Aorta (tissue), 5 donors: ENCODE measurements at regions not wholly inside any gene's neighbourhood (a gene's known extent, or its start where the extent isn't known, plus 50 kb on each side); places are given as distances from the start of the nearest gene placed in this dataset.
"Not testable (repeated sequence)": the region's sequence is repeated elsewhere in the genome, so short reads cannot be mapped to it uniquely, and the experiment has no call there.

ENCODE experiments used
- ATAC-seq: fragments of 200-7000 bp; cut with Tn5 transposase; one replicate; pipeline ENCODE4 v1.9.1; 2022; ENCODE audit warnings: moderate library complexity; ENCODE audit not compliant: low FRiP score
- DNase-seq, 2 donors: peaks; one replicate each; pipeline ENCODE4 v3.0.0-alpha.2; 2020
- H3K27ac ChIP-seq, 2 donors: one replicate each; pipeline ENCODE4 v1.5.1; 2013; ENCODE audit warnings: low read length in 2 of 2, mild to moderate bottlenecking in 2 of 2, moderate library complexity in 2 of 2, control low read depth in 1 of 2, inconsistent platforms in 1 of 2, low read depth in 1 of 2
- H3K27me3 ChIP-seq, 2 donors: one replicate each; pipeline ENCODE4 v1.6.1; 2013; ENCODE audit warnings: control low read depth in 1 of 2, low read length in 1 of 2, mild to moderate bottlenecking in 1 of 2, moderate library complexity in 1 of 2; ENCODE audit not compliant: insufficient read depth in 2 of 2, control insufficient read depth in 1 of 2
- H3K36me3 ChIP-seq, 2 donors: one replicate each; pipeline ENCODE4 v1.6.1; 2013; ENCODE audit warnings: control low read depth in 1 of 2, low read length in 1 of 2, mild to moderate bottlenecking in 1 of 2; ENCODE audit not compliant: insufficient read depth in 2 of 2, control insufficient read depth in 1 of 2
- H3K4me1 ChIP-seq, 2 donors: one replicate each; pipeline ENCODE4 v1.6.1; 2013; ENCODE audit warnings: low read length in 2 of 2, control low read depth in 1 of 2, mild to moderate bottlenecking in 1 of 2, moderate library complexity in 1 of 2; ENCODE audit not compliant: insufficient read depth in 2 of 2, control insufficient read depth in 1 of 2
- H3K4me3 ChIP-seq, 2 donors: one replicate each; pipeline ENCODE4 v1.5.1; 2013; ENCODE audit warnings: low read length in 2 of 2, control low read depth in 1 of 2, mild to moderate bottlenecking in 1 of 2
- H3K9me3 ChIP-seq: one replicate; pipeline ENCODE4 v1.6.1; 2013; ENCODE audit warnings: mild to moderate bottlenecking, low read length; ENCODE audit not compliant: control insufficient read depth
- WGBS, 2 donors: extraction: QIAGEN DNeasy Blood & Tissue Kit; methylation state at CpG; one replicate each; pipeline ENCODE4 v1.1.7; 2013; 5-methylcytosine and 5-hydroxymethylcytosine counted together
- intact Hi-C, 2 donors: fragments of 100-400 bp; cut with DNase I; formaldehyde crosslinking; loops; one replicate each; pipeline versions ENCODE4 v1.14.2 to v1.15.0; 2022
- donor health status: healthy with polysubstance abuse.
- donor health status: Bipolar disorder and iron deficiency.
- donor health status: DM: no; HTN: no; CAD: no.
- donor health status: DM: no; HTN: no; CAD: no.
- donor health status: DM: yes; HTN: yes; CAD: no.

DNA sequence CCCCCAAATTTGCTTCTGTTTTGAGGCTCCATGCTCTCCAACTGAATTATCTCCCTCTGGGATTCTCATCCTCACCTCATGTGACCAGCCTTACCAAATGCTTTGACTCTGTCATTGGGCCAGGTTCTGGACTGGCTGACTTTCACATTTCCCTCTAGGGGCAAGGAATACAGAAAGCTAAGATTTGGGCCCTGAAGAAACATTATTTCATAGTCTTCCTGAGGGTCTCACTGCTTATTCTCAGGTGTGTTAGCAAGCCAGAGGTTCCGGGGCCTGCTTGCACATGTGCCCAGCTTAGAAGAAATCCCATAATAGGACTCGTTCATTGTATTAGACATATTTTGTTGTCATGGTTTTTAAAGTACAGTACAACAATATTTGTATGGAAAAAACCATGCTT, 62.6 kb upstream of the TEX13D start:
- no peak for DNase-seq
- no peaks in the 10 kb centered on the region for H3K4me1 ChIP-seq
- H3K4me3 ChIP-seq: no peak overlapping the region
- no peaks in the 10 kb centered on the region for H3K9me3 ChIP-seq
- H3K27me3 ChIP-seq: no peaks in the 10 kb centered on the region
- WGBS, 2 donors: 56 to 68% methylated on average over 2 of the region's 2 CpGs
- no peak overlapping the region for H3K27ac ChIP-seq
- intact Hi-C loops: no loop called here
- no peak for ATAC-seq
- H3K36me3 ChIP-seq: no peaks in the 10 kb centered on the region

DNA sequence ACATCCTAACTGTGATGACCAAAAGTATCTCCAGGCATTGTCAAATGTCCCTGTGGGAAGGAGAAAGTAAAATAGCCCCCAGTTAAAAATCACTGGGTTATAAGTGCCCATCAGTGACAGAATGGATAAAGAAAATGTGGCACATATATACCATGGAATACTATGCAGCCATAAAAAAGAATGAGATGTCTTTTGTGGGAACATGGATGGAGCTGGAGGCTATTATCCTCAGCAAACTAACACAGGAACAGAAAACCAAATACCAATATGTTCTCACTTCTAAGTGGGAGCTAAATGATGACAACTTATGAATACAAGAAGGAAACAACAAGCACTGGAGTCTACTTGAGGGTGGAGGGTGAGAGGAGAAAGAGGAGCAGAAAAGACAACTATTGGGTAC, 60.9 kb upstream of the TEX13D start:
- intact Hi-C loops, H3K36me3 ChIP-seq, H3K4me1 ChIP-seq, H3K9me3 ChIP-seq, H3K27ac ChIP-seq, DNase-seq, H3K4me3 ChIP-seq, ATAC-seq, H3K27me3 ChIP-seq: not testable (repeated sequence)

DNA sequence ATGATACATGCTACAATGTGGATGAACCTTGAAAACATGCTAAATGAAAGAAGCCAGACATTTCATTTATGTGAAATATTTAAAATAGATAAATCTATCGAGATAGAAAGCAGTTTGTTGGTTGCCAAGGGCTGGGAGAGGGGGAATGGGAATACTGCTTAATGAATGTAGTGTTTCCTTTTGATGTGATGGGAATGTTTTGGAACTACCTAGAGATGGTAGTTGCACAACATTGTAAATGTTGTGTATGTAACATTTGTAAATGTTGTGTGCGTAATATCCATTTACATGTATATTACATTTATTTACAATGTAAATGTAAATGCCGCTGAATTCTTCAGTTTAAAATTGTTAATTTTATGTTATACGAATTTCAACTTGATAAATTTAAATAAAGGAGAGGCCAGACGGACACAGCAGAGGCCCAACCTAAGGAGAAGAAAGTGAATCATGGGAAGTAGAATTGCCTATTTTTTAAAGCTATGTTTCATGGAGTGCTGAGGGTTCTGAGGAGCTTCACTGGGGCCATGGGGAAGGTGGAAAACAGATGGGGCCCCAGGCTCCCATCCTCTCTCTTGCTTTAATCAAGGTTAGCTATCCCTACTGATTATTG, 60.0 kb upstream of the TEX13D start:
- intact Hi-C loops: no loop called here
- Histone ChIP-seq H3K4me1 (peaks cover 0 to 2% of the 10 kb centered on the region in 2 donors), H3K9me3 (no peaks in the 10 kb centered on the region), H3K4me3 (no peak overlapping the region), H3K27ac (no peak overlapping the region), H3K36me3 (no peaks in the 10 kb centered on the region), H3K27me3 (no peaks in the 10 kb centered on the region)
- DNase-seq: no peak
- ATAC-seq: no peak
- 80 to 97% methylated on average over 5 of the region's 5 CpGs for WGBS, 2 donors

DNA sequence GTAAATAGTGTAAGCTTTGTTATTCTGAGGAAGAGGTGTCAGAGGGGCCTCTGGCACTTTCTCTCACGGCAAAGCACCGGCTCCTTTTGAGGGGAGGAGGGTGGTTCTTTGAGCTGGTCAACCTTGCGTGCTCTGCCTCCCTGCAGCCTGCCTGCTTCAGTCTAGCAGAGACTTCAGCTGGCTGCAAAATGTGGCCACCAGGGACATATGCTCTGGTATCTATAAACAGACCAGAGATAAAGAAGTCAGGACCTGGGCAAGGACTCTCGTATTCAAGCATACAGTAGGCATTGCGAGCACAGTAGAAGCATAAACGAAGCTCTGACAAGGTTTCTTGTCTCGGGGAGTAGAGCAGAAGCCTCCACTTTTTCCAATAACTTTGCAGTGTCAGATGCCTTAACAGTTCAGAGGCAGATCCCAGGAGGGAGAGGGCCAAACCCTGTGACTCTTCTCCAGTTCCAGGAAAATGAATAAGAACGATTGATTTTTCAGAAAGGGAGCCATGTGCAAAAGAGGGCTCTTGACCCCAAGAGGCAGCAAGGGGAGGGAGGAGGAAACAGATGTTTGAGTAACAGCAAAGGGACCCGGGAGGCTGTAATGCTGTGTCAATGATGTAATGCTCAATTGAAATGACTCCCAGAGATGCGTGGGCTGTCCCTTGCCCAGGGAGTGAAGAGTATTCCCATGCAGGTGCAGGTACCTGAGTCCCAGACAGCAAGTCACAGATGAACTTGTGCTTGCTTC, 57.9 kb upstream of the TEX13D start:
- intact Hi-C loops: no loop called here
- H3K9me3 ChIP-seq: no peaks in the 10 kb centered on the region
- no peaks in the 10 kb centered on the region for H3K36me3 ChIP-seq
- WGBS, 2 donors: 26 to 27% methylated on average over 10 of the region's 10 CpGs
- ATAC-seq (peak; percentile 41), DNase-seq (no peak)
- H3K27me3 ChIP-seq: no peaks in the 10 kb centered on the region
- peaks cover 0 to 2% of the 10 kb centered on the region in 2 donors for H3K4me1 ChIP-seq
- H3K27ac ChIP-seq: no peak overlapping the region
- H3K4me3 ChIP-seq: no peak overlapping the region

DNA sequence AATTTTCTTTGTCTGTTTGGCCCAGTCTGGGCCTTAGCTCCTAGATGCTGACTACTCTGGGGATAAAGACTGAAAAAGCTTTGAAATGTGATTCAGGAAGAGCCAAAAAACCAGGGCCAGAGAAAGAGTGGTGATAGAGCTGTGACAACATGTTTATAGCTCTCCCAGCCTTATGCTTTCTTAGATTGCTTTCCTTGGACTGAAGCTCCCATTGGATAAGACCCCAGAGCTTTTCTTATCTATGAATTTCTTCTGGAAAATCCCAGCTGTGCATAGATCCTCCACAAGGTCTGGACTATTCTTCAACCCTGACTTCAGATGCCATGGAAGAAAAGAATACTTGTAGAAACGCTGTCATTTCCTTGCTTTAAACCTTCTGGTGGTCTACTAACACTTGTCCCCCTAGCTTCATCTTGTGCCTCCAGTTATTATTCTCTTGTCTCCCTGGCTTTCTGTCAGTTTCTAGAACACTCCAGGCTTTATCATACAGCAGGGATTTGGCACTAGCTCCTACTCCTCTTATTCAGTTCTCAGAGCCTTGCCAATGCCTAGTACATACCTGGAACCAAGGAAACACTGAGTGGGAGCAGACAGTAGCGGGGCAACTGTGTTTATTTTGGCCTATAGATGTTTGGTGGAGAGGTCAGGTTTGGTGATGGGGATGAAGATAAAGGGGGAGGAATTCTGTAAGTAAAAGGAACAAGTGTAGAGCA, 57.1 kb upstream of the TEX13D start:
- Histone ChIP-seq H3K36me3 (no peaks in the 10 kb centered on the region), H3K4me1 (peaks cover 0 to 2% of the 10 kb centered on the region in 2 donors), H3K27ac (no peak overlapping the region), H3K27me3 (no peaks in the 10 kb centered on the region), H3K9me3 (no peaks in the 10 kb centered on the region), H3K4me3 (no peak overlapping the region)
- WGBS, 2 donors: 11 to 27% methylated on average over 2 of the region's 2 CpGs
- intact Hi-C loops: no loop called here
- ATAC-seq (no peak), DNase-seq (no peak)

DNA sequence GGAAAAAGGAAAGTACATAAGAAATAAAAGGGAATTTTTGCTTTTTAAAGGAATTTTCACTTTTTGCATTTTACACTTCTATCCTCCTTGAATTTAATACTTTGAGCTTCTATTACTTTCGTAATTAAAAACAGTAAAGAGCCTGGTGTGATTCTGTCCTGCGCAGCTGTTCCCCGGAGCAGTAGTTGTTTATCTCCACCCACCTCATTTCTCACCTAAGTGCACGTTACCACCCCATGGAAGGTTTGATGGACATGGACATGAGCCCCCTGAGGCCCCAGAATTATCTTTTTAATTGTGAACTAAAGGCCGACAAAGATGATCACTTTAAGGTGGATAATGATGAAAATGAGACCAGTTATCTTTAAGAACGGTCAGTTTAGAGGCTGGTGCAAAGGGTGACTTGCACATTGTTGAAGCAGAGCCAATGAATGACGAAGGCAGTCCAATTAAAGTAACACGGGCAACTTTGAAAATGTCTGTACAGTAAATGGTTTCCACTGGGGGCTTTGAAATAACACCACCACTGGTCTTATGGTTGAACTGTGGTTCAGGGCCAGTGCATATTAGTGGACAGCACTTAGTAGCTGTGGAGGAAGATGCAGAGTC, 52.1 kb upstream of the TEX13D start:
- 46 to 53% methylated on average over 8 of the region's 8 CpGs for WGBS, 2 donors
- no peak overlapping the region for H3K4me3 ChIP-seq
- no peaks in the 10 kb centered on the region for H3K9me3 ChIP-seq
- no peaks in the 10 kb centered on the region for H3K36me3 ChIP-seq
- intact Hi-C loops: no loop called here
- no peaks in the 10 kb centered on the region for H3K4me1 ChIP-seq
- H3K27me3 ChIP-seq: no peaks in the 10 kb centered on the region
- ATAC-seq: no peak
- no peak for DNase-seq
- H3K27ac ChIP-seq: no peak overlapping the region

DNA sequence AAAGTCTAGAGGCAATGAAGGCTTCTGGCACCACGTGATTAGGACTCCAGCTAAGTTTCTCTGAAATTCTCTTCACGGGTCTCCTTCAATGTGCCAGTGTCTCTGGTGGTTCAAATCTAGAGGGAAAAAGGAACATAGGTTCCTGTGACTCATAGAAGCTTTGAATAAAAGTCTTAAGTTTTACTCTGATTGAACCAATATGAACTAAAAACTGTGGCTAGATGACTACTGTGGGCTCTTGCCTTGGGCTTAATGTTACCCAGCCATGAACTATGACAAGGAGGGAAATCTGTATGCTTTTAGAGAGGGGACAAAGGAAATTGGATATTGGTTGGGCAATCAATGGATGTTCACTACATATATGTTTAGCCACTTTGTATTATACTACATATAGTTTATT, 49.9 kb upstream of the TEX13D start:
- H3K36me3 ChIP-seq: no peaks in the 10 kb centered on the region
- H3K27me3 ChIP-seq: no peaks in the 10 kb centered on the region
- no peak overlapping the region for H3K27ac ChIP-seq
- intact Hi-C loops: no loop called here
- WGBS, 2 donors: 61 to 85% methylated on average over 2 of the region's 2 CpGs
- no peak overlapping the region for H3K4me3 ChIP-seq
- ATAC-seq (no peak), DNase-seq (no peak)
- no peaks in the 10 kb centered on the region for H3K4me1 ChIP-seq
- H3K9me3 ChIP-seq: no peaks in the 10 kb centered on the region
